Osteoblast (primary cell): ENCODE measurements at regions not wholly inside any gene's neighbourhood (a gene's known extent, or its start where the extent isn't known, plus 50 kb on each side); places are given as distances from the start of the nearest gene placed in this dataset.

Source experiments
- DNase-seq: peaks from one replicate; pipeline ENCODE4 v3.0.0; 2011; ENCODE audit warnings: low spot score, mixed read lengths; ENCODE audit not compliant: insufficient read length; ENCODE audit errors: missing footprints
- H2AFZ ChIP-seq: 2 replicates; pipeline ENCODE4 v1.6.0; 2011; ENCODE audit warnings: mild to moderate bottlenecking, low read length
- H3K27ac ChIP-seq: 2 replicates; pipeline ENCODE4 v1.5.1; 2011; ENCODE audit warnings: mild to moderate bottlenecking, low read depth, low read length, moderate library complexity
- H3K27me3 ChIP-seq: 2 replicates; pipeline ENCODE4 v1.6.0; 2012; ENCODE audit warnings: mild to moderate bottlenecking, control low read depth, inconsistent platforms, low read length, moderate library complexity; ENCODE audit not compliant: insufficient read depth
- H3K36me3 ChIP-seq: 2 replicates; pipeline ENCODE4 v1.5.1; 2011; ENCODE audit warnings: mild to moderate bottlenecking, low read length, control low read depth, moderate library complexity; ENCODE audit not compliant: insufficient read depth
- H3K4me1 ChIP-seq: 2 replicates; pipeline ENCODE4 v1.5.1; 2011; ENCODE audit warnings: mild to moderate bottlenecking, low read length, control low read depth, moderate library complexity; ENCODE audit not compliant: insufficient read depth
- H3K4me2 ChIP-seq: 2 replicates; pipeline ENCODE4 v1.6.0; 2011; ENCODE audit warnings: mild to moderate bottlenecking, low read length; ENCODE audit not compliant: insufficient read depth
- H3K4me3 ChIP-seq: fragments of 200-600 bp; sonication (generic); 3 replicates; pipeline ENCODE4 v1.5.1; 2012; ENCODE audit warnings: mild to moderate bottlenecking, low read length, inconsistent platforms; ENCODE audit not compliant: insufficient read depth
- H3K79me2 ChIP-seq: 2 replicates; pipeline ENCODE4 v1.6.0; 2012; ENCODE audit warnings: mild to moderate bottlenecking, low read length, control low read depth, inconsistent platforms; ENCODE audit not compliant: insufficient read depth
- H3K9me3 ChIP-seq: 2 replicates; pipeline ENCODE4 v1.5.1; 2011; ENCODE audit warnings: low read depth, low read length, control low read depth
- H4K20me1 ChIP-seq: 2 replicates; pipeline ENCODE4 v1.6.0; 2012; ENCODE audit warnings: mild to moderate bottlenecking, low read length, control low read depth; ENCODE audit not compliant: insufficient read depth
- TF ChIP-seq, protein P1 (sequence below): IDR thresholded peaks from 2 replicates; pipeline ENCODE4 v1.5.1; 2011; ENCODE audit warnings: mild to moderate bottlenecking, low read depth, low read length, moderate library complexity; ENCODE audit errors: extremely low read depth

DNA sequence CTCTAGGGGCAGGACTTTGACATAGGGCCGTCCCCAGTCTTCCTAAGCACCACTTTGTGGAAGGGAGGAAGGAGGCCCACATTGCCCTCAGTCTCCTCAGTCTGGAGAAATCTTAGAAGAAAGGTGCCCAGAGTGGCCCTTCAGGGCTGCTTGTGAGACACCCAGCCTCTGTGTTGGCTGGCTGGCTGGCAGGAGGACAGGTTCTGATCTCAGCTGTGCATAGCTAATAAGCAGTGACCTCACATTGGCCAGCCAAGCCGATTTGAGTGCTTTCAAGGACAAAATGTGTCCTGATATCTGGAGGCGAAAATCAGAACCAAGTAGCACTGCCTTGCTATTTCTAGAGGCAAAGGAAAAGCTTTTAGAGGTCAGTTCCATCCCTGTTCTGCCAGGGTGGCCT lies 211.5 kb downstream of the BCOR start:
- H2AFZ ChIP-seq = no peak overlapping the region
- no peaks in the 10 kb centered on the region for H3K36me3 ChIP-seq
- DNase-seq = no peak
- TF ChIP-seq, protein P1, sequence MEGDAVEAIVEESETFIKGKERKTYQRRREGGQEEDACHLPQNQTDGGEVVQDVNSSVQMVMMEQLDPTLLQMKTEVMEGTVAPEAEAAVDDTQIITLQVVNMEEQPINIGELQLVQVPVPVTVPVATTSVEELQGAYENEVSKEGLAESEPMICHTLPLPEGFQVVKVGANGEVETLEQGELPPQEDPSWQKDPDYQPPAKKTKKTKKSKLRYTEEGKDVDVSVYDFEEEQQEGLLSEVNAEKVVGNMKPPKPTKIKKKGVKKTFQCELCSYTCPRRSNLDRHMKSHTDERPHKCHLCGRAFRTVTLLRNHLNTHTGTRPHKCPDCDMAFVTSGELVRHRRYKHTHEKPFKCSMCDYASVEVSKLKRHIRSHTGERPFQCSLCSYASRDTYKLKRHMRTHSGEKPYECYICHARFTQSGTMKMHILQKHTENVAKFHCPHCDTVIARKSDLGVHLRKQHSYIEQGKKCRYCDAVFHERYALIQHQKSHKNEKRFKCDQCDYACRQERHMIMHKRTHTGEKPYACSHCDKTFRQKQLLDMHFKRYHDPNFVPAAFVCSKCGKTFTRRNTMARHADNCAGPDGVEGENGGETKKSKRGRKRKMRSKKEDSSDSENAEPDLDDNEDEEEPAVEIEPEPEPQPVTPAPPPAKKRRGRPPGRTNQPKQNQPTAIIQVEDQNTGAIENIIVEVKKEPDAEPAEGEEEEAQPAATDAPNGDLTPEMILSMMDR = no peak
- H4K20me1 ChIP-seq = no peaks in the 10 kb centered on the region
- no peak overlapping the region for H3K4me2 ChIP-seq
- H3K9me3 ChIP-seq = no peaks in the 10 kb centered on the region
- no peaks in the 10 kb centered on the region for H3K4me1 ChIP-seq
- no peaks in the 10 kb centered on the region for H3K79me2 ChIP-seq
- no peak overlapping the region for H3K27ac ChIP-seq
- peaks cover 25% of the 10 kb centered on the region for H3K27me3 ChIP-seq
- H3K4me3 ChIP-seq = no peak overlapping the region

DNA sequence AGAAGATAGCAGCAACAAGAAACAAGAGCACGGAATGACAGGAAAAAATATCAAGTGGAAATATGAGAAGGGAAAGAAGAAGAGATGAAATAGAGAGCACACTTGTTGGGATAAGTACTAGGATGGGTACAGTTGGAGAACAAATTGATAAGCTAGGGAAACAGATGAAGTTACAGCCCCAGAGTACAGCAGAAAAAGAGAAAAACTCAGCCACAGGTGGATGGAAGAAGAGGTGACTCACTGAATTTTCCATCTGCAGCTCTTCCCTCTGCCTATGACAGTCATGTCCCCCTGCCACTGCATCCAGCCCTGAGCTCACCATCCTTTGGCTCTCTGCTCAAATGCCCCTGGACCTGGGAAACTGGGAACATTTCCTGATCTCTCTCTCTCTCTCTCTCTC lies 209.0 kb downstream of the BCOR start:
- H3K4me1 ChIP-seq = no peaks in the 10 kb centered on the region
- TF ChIP-seq, protein P1 = no peak
- peaks cover 15% of the 10 kb centered on the region for H3K27me3 ChIP-seq
- H3K4me3 ChIP-seq = no peak overlapping the region
- no peak overlapping the region for H2AFZ ChIP-seq
- H3K4me2 ChIP-seq = no peak overlapping the region
- no peaks in the 10 kb centered on the region for H4K20me1 ChIP-seq
- H3K79me2 ChIP-seq = no peaks in the 10 kb centered on the region
- no peak overlapping the region for H3K27ac ChIP-seq
- no peak for DNase-seq
- no peaks in the 10 kb centered on the region for H3K9me3 ChIP-seq
- H3K36me3 ChIP-seq = no peaks in the 10 kb centered on the region

DNA sequence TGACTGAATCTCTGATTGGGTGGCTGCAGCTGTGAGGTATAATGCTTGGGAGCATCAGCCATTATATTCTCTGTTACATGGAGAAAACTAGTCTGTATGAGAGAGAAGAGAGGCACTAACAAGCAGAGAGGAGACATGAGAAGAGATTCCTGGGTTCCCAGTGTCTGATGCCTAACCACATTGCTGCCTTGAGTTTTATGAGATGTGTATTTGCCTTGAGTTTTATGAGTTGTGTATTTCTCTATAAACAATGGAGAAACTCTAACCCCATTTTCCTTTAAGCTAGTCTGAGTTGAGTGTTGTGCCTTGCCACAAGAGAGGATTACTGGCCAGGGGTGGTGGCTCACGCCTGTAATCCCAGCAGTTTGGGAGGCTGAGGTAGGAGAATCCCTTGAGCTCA lies 208.1 kb downstream of the BCOR start:
- Histone ChIP-seq H3K9me3 (no peaks in the 10 kb centered on the region), H3K79me2 (no peaks in the 10 kb centered on the region), H3K27me3 (peaks cover 15% of the 10 kb centered on the region), H2AFZ (no peak overlapping the region), H3K4me2 (no peak overlapping the region), H3K36me3 (no peaks in the 10 kb centered on the region), H3K4me1 (peaks cover 2% of the 10 kb centered on the region), H3K4me3 (no peak overlapping the region), H3K27ac (no peak overlapping the region), H4K20me1 (no peaks in the 10 kb centered on the region)
- TF ChIP-seq, protein P1 = no peak
- no peak for DNase-seq

DNA sequence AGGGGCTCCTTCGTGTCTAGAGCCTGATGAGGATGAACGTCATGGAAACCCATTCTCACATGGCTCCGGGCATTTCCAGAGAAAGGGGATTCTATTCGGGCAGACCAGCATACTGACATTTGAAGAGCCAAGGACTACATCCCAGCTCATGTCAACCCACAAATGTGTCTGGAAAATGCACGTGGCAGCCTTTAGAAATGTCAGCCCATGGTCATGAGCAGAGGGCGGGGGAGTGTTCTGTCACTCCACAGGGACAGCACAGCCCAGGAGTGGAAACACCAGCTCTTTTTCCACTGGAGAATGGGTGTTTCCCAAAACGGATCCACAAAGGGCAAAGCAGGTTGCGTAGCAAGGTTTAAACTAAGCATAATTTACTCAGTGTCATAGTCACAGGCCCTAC lies 207.0 kb downstream of the BCOR start:
- no peak for DNase-seq
- Histone ChIP-seq H3K9me3 (no peaks in the 10 kb centered on the region), H3K4me1 (peaks cover 9% of the 10 kb centered on the region), H3K36me3 (no peaks in the 10 kb centered on the region), H3K27me3 (peaks cover 15% of the 10 kb centered on the region), H4K20me1 (no peaks in the 10 kb centered on the region), H2AFZ (no peak overlapping the region), H3K4me3 (no peak overlapping the region), H3K4me2 (no peak overlapping the region), H3K27ac (no peak overlapping the region), H3K79me2 (no peaks in the 10 kb centered on the region)
- TF ChIP-seq, protein P1 = no peak
